HG03565 (cell line): ENCODE measurements at regions not wholly inside any gene's neighbourhood (a gene's known extent, or its start where the extent isn't known, plus 50 kb on each side); places are given as distances from the start of the nearest gene placed in this dataset.
"Not testable (repeated sequence)": the region's sequence is repeated elsewhere in the genome, so short reads cannot be mapped to it uniquely, and the experiment has no call there.

Source experiments
- ATAC-seq: cut with Tn5 transposase; IDR thresholded peaks from one replicate; pipeline ENCODE4 v1.9.1; 2021; ENCODE audit warnings: mild to moderate bottlenecking, moderate library complexity; ENCODE audit not compliant: unreplicated experiment

DNA sequence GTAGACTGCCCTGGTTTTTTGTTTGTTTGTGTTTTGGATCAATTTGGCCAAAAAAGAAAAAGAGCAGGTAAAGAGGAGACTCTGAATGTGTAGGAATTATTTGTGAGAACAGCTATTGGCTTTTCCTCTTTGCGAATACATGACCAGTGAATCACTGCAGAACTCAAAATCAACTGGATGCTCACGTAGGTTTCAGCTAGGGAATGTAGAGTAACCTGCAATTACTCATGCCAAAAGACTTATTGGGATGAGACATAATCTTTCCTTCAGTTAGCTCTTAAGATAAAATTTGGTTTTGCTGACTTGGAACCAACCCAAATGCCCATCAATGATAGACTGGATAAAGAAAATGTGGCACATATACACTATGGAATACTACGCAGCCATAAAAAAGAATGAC, 348.0 kb downstream of the NPR3 start:
- ATAC-seq: no peak

DNA sequence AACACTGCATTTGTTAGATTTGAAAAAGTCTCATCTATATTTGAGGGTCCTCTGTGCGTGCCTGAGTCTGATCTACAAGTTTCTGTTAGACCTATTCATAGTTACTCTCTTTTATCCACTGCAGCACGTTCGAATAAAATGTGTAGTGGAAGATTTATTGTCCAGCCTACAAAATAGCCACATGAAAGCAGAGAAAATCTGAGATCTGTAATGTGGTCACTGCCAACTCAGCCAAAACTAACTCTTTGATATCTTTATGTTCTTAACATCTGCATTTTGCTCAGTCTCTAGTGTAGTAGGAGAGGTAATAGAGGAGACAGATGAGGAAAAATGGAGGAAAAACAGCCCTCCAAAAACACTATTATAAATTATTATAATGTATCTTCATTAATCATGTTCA, 354.0 kb downstream of the NPR3 start:
- no peak for ATAC-seq

DNA sequence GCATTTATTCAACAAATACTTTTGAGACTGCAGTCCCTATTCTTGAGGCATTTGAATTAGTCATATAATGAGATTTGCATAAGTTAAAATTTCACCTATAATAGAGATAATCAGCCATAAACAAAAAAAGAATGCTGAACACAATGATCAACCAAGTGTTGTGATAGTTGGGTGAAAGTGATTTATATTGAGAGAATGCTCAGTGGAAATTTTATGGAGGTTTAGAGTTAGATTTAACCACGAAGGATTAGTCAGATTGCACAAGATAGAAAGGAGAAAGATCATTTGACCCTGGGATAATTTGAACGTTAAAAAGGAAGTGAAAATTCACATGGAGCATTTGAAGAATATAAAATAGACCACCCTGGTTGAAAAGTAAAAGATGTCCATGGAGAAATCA, 356.2 kb downstream of the NPR3 start:
- no peak for ATAC-seq

DNA sequence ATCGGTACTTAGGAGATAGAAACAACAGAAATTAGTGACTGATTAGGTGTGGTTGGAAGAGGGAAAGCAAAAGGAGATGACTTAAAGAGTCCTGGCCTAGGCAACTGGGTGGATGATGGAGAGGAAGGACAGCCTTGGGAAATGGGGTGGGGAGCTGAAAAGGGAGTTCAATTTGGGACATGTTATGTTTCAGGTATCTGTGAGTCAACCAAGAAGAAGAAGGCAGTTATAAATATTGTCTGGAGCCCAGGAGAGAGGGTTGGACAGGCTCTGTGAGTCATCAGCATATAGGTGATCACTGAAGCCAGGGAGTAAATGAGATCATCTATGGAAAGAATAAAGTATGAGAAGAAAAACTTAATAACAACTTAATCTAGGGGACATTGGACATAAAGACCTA, 357.7 kb downstream of the NPR3 start:
- no peak for ATAC-seq

DNA sequence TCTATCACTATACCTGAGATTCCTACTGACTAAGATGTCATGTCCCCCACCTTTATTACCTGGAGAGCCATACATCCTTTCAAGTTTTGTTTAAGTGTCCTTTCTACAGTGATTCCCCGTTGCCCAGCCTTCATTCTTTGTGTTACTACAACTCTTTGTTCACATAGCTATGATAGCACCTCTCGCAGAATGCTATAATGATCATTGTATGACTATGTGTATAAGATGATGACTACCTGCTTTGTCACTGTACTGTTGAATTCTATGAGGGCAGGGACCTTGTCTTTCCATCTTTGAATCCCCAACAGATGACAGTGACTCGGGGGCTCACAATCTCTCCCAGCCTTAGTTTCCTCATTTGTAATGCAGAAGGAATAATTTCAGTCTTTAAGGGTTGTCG, 361.2 kb downstream of the NPR3 start:
- ATAC-seq: no peak

DNA sequence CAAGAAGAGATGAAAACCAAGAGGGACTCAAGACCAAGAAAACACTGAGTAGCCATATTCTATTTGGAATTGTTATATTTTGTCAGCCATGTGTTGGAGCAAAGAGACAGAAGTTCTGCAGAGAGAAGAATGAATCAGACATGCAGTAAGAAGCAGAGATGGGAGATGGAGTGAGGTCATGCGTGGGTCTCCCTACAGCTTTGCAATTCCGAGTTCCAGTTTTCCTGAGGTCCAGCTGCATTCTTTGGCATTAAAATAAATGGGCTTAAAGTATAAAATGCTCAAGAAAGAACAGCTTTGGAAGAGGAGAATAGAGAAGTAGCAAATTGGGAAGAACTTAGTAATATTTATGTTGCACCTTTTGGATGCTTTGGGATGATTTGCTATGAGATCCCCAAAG, 361.6 kb downstream of the NPR3 start:
- ATAC-seq: no peak

DNA sequence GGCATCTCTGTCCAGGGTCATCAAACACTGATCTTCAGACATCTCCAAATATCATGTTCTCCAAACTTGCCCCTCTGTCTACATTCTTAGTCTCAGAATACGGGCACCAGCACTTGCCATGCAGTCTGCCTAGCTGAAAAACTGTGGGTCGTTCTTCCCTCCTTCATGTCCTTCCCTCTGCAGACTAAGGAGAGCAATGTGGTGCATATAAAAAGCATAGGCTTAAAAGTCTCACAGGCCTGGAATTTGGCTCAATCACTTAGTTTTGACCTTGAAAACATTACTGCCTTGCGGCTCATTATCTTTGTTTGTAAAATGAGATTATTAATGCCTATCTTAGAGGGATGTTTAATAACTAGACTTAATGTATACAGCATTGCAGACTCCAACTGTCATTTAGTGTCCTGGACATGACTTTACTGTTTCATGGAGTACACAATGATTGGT, 362.8 kb downstream of the NPR3 start:
- ATAC-seq: no peak

DNA sequence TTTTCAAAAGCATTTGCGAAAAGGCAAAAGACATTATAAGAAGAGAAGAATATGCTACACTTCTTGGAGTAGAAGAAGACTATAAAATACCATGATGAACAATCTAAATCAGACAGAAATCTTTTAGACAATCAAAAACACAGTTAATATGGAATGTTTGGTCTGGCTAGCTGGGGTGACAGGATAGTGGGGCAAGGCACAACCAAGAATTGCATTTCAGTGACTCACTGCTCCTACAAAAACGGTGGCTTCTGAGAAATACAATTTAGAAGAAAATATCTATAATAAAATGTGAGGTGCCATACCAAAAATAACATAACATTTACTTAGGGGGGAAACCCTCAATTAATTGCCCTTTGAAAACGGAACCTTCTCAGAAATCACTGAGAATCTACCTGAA, 363.4 kb downstream of the NPR3 start:
- no peak for ATAC-seq

DNA sequence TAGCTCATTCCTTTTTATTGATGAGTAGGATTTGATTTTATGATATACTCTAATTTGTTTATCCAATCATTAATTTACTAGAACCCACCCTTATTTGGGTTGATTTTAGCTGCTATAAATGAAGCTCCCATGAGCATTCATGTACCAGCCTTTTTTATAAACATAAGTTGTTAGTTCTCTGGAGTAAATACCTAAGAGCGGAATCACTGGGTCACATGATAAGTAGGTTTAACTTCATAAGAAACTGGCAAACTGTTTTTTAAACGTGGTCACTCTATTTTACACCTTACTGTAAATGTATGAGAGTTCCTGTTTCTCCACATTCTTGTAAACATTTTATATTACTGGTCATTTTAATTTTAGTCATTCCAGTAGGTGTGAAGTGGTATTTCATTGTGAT, 364.6 kb downstream of the NPR3 start:
- no peak for ATAC-seq

DNA sequence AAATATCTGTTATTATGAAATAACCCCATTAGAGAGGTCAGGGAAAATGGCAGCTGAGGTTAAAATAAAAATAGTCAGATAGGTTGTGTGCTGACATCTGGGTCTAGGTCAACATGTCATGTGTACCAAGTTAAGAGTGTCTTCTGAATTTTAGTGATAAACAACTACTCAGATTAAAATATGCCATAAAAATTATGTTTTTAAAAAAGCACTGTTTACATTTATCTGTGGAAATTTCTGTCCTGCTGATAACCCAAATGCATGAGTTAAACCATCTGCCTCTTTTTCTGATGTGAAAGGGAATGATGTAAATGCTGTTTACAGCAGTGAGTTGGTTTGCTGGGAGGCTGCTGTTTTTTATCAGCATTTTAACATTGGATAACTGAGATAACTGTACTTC, 361.2 kb upstream of the TARS1 start:
- no peak for ATAC-seq

DNA sequence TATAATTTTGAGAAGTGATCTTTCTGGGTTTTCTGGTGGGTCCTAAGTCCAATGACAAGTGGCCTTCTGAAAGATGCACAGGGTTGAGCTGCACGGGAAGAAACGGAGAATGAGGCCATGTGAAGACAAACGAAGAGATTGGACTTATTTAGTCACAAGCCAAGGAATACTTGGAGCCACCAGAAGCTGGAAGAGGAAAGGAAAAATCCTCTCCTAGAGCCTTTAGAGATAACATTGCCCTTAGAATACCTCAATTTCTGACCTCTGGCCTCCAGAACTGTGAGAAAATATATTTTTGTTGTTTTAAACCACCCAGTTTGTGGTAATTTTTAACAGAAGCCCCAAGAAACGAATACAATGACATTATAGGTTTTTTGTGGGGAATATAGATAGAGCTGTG, 360.5 kb upstream of the TARS1 start:
- ATAC-seq: no peak

DNA sequence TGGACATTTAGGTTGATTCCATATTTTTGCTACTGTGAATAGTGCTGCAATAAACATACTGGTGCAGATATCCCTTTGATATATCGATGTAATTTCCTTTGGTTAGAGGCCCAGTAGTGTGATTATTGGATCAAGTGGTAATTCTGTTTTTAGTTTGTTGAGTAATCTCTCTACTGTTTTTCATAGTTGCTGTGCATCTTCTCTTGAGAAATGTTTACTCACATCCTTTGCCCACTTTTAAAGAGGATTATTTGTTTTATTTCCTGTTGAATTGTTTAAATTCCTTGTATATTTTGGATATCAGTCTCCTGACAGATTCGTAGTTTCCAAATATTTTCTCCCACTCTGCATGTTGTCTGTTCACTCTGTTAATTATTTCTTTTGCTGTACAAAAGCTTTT, 352.6 kb upstream of the TARS1 start:
- ATAC-seq: no peak

DNA sequence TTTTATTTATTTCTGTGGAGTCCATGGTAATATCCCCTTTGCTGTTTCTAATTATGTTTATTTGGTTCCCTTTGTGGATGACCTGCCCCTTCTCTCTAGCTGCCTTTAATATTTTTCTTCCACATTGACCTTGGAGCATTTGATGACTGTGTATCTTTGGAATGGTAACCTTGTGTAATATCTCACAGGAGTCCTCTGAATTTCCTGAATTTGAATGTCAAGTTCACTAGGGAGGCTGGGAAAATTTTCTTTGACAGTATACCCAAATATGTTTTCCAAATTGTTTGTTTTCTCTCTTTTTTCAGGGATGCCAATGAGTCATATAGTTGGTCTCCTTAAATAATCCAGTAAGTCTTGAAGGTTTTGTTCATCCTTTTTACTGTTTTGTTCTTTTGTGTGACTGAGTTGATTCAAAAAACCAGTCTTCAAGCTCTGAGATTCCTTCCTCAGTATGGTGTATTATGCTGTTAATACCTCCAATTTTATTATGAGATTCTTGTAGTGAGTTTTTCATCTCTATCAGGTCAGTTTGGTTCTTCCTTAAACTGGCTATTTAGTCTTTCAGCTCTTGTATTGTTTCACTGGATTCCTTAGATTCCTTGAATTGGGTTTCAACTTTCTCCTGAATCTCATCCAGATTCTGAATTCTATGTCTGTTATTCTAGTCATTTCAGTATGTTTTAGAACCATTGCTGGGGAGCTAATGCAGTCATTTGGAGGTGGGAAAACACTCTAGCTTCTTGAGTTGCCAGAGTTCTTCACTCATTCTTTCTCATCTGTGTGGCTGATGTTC, 349.0 kb upstream of the TARS1 start:
- no peak for ATAC-seq

DNA sequence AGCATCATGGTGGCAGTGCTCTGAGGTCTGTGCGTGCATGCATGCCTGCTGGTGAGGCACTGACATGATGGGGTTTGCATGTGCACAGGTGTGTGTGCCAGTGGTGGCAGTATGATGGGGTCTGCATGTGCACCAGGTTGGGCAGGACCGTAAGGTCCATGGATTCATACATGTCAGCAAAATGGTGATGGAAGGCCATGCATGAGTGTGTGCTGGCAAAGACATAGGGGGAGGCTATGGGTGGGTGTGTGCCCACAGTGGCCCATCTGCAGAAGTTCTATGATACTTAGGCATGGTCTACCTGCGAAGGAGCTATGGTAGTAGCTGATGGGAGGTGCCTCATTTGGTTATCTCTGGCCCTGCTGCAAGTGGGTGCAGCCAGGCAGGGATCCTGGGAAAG, 348.0 kb upstream of the TARS1 start:
- no peak for ATAC-seq

DNA sequence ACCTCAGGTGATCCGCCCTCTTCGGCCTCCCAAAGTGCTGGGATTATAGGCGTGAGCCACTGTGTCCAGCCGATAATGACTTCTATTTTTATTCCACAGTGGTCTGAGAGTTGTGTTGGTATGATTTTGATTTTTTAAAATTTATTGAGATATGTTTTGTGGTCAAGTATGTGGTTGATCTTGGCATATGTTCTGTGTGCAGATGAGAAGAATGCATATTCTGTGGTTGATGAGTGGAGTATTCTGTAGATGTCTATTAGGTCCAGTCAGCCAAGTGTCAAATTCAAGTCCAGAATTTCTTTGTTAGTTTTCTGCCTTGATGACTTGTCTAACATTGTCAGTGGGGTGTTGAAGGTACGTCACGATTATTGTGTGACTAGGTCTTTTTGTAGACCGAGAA, 338.2 kb upstream of the TARS1 start:
- no peak for ATAC-seq

DNA sequence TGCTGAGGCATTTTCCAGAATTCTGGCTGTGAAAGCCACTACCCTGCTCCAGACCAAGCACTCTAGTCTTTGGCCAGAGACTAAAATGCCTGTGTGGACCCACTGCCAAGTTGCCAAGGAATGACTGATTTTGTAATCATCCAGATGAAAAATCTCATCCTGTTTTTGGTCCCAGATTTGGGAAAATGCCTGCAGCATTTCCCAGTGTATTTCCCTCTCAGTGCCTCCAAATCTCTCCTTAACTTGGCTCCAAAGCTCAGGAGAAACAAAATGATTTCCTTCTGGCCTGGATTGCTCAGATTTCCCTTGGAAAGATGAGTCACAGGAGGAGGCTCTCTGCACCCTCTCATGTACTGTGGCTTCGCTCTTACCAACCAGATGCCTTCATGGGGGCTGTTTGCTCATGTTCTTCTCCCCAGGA, 335.2 kb upstream of the TARS1 start:
- ATAC-seq: no peak

DNA sequence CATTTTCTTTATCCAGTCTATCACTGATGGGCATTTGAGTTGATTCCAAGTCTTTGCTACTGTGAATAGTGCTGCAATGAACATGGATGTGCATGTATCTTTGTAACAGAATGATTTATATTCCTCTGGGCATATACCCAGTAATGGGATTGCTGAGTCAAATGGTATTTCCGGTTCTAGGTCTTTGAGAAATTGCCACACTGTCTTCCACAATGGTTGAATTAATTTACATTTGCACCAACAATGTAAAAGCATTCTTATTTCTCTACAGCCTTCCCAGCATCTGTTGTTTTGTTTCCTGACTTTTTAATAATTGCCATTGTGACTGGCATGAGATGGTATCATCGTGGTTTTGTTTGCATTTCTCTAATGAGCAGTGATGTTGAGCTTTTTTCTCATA, 330.3 kb upstream of the TARS1 start:
- ATAC-seq: not testable (repeated sequence)

DNA sequence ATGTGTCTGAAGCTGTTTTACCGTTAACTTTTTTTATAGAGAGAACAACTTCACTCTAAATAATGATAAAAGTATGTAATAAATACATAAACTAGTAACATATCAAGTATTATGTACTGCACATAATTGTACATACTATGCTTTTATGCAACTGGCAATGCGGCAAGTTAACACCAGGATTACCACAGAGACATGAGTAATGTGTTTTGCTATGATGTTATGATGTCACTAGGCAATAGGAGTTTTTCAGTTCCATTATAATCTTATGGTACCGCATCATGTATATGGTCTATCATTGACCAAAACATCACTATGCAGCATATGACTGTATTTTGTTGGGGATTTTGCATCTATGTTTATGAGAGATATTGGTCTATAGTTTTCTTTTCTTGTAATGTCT, 326.4 kb upstream of the TARS1 start:
- ATAC-seq: no peak

DNA sequence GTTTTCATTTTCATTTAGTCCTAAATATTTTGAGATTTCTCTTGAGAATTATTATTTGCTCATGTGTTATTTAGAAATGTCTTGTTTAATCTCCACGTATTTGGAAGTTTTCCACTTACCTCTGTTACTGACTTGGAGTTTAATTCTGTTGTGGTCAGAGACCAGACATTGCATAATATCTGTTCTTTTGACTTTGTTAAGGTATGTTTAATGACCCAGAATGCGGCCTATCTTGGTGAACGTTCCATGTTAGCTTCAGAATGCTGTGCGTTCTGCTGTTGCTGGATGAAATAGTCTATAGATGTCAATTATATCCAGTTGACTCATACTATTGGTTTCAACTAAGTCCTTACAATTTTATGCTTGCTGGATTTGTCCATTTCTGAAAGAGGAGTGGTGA, 325.3 kb upstream of the TARS1 start:
- no peak for ATAC-seq

DNA sequence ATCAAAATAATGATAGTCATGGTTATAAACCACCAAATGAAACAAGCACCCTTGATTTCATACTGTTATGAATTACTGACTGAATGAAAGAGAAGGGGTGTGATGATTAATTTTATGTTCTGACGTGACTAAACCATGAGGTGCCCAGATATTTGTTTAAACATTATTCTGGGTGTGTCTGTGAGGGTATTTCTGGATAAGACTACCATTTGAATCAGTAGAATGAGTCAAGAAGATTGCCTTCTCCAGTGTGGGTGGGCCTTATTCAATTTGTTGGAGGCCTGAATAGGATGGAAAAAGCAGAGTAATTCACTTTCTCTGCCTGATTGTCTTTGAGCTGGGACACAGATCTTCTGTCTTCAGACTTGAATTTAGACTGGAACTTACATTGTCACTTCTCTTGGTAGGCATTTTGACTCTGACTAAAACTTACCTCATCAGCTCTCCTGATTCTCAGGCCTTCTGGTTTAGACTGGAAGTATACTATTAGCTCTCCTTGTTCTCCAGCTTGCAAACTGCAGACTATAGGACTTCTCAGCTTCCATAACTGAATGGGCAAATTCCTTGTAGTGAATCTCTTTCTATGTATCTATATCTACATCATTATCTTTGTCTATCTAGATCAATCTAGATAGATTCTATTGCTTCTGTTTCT, 321.9 kb upstream of the TARS1 start:
- ATAC-seq: no peak

DNA sequence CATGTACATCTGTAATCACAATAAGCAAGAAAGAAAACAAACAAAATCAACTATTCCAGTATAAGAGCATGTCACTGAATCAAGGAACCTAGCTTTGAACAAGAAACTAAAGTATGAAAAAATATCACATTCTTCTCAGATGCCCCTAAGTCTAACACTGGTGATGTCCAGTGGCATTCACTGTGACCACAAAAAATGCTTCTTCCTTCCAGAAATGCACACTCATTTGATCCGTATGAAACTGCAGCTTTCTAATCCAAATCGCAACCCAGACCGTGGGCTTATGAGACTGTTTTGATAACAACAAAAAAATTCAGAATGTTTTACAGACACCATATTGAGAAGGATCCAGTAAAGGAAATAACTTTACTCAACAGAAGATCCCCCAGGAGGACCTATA, 320.1 kb upstream of the TARS1 start:
- ATAC-seq: no peak

DNA sequence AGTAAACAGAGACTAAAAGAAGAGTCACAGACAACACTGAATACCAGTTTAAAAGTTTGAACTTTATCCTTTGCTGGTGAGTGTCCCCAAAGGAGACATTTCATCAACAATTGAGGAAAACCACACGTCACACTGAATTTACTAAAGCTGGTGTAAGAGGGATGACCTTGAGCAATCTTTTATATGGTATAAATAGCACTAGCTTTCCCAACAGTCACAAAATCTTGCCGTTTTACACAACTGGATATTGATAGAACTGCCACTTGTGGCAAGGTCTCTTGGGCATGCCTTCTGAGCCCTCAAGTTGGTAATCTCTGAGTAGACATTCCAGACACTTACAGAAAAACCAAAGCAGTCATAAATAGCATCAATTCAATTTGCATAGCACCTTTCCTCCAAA, 311.5 kb upstream of the TARS1 start:
- no peak for ATAC-seq

DNA sequence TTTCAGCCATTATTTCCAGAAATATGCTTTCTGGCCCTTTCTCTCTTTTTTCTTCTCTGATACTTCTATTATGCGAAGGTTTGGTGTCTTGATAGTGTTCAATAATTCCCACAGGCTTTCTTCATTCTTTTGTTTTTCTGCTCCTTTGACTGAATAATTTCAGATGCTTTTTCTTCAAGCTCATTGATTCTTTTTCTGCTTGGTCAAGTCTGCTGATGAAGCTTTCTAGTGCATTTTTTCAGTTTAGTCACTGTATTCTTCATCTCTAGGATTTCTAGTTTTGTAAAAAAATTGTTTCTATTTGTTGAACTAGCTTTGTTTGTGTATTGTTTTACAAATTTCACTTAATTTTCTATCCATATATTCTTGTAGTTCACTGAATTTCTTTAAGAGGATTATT, 304.0 kb upstream of the TARS1 start:
- no peak for ATAC-seq
